Anterior cingulate cortex (tissue), 58 donors: ENCODE measurements at regions not wholly inside any gene's neighbourhood (a gene's known extent, or its start where the extent isn't known, plus 50 kb on each side); places are given as distances from the start of the nearest gene placed in this dataset.
A peak's percentile ranks its signal among the peaks of the same experiment; 100 is the strongest.
"Not testable (repeated sequence)": the region's sequence is repeated elsewhere in the genome, so short reads cannot be mapped to it uniquely, and the experiment has no call there.

Source experiments
- DNase-seq, 58 donors: peaks; one replicate each; lab custom pipeline; 2025; lab: John Stamatoyannopoulos, UW

- DNase-seq: no peak
Measured at GRCh38 chrX:96181605-96182004, 503.0 kb upstream of the DIAPH2 start.

DNA sequence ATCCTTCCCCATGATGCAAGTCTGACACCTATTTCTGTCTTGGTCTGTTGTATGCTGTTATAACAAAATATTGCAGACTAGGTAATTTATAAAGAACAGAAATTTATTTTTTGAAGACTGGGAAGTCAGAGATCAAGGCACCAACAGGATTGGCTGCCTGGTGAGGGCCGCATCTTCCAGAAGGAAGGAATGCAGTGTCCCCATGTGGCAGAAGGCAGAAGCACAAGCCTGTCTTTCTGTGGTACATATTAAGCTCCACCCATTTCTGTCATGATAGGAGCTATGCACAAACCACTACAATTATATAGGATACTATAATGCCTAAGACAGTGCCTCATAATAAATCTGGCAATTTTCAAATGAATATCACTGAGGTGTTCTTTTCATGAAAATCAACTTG lies 502.3 kb upstream of the DIAPH2 start:
- no peak for DNase-seq

- no peak for DNase-seq
Measured at GRCh38 chrX:96183391-96183790, 501.3 kb upstream of the DIAPH2 start.

- peak in 1 of 58 donors; percentile 0 for DNase-seq
Measured at GRCh38 chrX:96183843-96184242, 500.8 kb upstream of the DIAPH2 start.

DNA sequence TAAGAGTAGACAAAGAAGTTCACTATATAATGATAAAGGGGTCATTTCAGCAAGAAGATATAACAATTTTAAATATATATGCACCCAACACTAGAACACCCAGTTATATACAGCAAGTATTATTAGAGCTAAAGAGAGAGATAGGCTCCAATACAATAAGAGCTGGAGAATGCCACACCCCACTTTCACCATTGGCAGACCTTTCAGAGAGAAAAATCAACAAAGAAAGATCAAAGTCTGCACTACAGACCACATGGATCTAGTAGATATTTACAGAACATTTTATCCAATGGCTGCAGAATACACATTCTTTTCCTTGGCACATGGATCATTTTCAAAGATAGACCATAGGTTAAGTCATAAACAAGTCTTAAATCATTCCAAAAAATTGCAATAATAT lies 479.7 kb upstream of the DIAPH2 start:
- no peak for DNase-seq

- no peak for DNase-seq
Measured at GRCh38 chrX:96211953-96212352, 472.7 kb upstream of the DIAPH2 start.

GRCh38 chrX:96214681-96215080 lies 470.0 kb upstream of the DIAPH2 start:
- not testable (repeated sequence) for DNase-seq

GRCh38 chrX:96224279-96224678 lies 460.4 kb upstream of the DIAPH2 start:
- DNase-seq: no peak

DNA sequence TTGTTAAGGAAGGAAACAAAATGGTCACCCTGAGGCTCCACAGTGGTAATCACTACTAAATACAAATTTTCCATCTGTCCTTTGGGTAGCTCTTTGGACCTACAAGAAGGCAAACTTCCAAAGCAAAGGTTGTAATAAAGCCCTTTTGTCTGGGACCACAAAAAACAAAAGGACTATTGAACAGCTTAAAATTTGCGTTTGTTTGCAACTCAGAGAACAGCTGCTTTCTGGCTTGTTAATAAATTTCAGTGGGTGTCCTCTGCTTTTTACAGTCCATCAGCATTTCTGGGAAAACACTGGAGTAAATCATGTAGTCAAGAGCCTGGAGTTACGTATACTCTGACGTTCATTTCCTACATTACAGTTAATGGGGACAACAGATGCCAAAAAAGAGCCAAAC lies 439.7 kb upstream of the DIAPH2 start:
- DNase-seq: no peak

DNA sequence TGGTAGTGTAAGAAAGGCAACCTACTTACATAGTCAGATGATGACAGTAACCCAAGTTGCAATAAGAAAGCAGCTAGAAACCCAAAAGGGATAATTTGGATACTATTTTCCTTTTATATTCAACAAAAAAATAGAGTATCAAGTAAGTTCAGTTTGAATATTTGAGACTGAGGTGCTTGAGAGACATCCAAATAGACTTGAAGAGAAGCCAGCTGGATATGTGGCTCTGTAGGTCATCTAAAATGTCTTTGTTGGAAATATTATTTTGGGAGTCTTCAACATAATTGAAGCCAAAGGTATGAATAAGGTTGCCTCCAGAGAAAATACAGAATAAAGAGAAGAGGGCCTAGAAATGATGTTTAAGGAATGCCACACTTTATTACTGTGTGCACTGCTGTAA lies 438.2 kb upstream of the DIAPH2 start:
- no peak for DNase-seq
